Thyroid gland (tissue), 4 donors: ENCODE measurements at regions not wholly inside any gene's neighbourhood (a gene's known extent, or its start where the extent isn't known, plus 50 kb on each side); places are given as distances from the start of the nearest gene placed in this dataset.

ENCODE experiments used
- CTCF ChIP-seq, 6 experiments: fragments of 200-600 bp in 3 of 6; fragments of 450-650 bp in 3 of 6; sonication (generic) in 3 of 6; IDR thresholded peaks; one replicate each; pipeline ENCODE4 v1.5.1; 2016 to 2019; ENCODE audit warnings: antibody characterized with exemption in 6 of 6, mild to moderate bottlenecking in 2 of 6, inconsistent platforms in 1 of 6, moderate library complexity in 1 of 6
- POLR2A ChIP-seq, 2 donors: fragments of 450-650 bp; IDR thresholded peaks; one replicate each; pipeline ENCODE4 v1.6.1; 2017; ENCODE audit warnings: antibody characterized with exemption in 2 of 2, mild to moderate bottlenecking in 2 of 2, moderate library complexity in 1 of 2

GRCh38 chr9:116064970-116065369 is 88.6 kb upstream of the PAPPA start:
- no peak for TF ChIP-seq POLR2A (IDR thresholded peaks at IDR 0.05)
- no peak for TF ChIP-seq CTCF (IDR thresholded peaks at IDR 0.05)
